ENCODE measurements at regions not wholly inside any gene's neighbourhood (a gene's known extent, or its start where the extent isn't known, plus 50 kb on each side); places are given as distances from the start of the nearest gene placed in this dataset.
A peak's percentile ranks its signal among the peaks of the same experiment; 100 is the strongest.

DNA sequence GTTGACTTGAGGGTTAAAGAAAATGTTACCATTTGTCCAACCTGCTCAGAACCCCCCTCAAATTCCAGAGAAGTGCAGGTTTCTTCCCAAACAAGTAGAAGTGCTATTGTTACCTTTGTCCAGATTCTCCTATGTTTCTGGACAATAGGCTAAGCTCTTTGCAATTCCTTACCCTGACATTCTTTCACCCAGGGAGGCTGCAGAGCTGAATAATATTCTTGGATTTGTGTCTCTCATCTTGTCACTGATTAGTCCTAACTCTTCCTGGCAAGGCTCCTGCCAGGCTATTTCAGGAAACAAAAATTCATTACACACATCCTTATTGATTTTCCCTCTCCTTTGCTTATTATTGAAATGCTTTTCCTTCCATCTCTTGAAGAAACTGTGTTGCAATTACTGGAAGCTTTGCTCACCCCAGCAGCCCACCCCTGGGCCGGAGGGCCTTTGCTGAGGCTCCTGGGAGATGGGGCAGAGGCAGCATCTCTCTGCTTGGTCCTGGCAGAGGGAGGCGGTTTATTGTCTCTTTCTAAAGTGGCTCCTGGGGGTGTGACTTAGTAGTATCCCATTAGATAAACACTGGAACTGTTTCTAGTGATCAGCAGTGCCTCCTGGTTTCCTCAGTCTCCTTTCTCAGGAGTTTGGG is 207.5 kb upstream of the PELI2 start:
- 79 to 81% methylated on average over 2 of the region's 2 CpGs for WGBS, 2 donors
- H3K4me1 ChIP-seq: no peaks in the 10 kb centered on the region

DNA sequence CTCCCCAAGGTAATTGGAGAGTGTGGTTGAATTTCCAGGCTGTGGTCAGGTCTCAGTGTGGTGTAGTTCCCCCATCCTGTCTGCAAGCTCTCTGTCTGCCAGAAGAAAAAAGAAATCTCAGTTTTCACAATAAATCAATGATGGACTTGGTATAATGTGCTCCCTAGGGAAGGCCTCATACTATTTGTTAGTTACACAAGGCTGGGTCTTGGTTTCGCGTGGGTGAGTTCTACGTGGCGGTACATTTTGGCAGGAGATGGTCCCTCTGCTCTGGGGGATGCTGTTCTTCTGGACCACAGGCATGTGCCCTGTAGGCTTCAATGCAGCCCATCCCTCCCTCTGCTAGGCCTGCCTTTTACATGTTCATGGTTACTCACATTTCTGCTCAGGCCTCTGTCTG is 206.4 kb upstream of the PELI2 start:
- no peaks in the 10 kb centered on the region for H3K4me1 ChIP-seq
- WGBS, 2 donors: 71 to 89% methylated on average over 4 of the region's 4 CpGs
- no peak overlapping the region for H3K4me3 ChIP-seq (replicated peaks in 1 of 3)
- H3K27me3 ChIP-seq: no peaks in the 10 kb centered on the region
- intact Hi-C loops (cut with DNase I): no loop called here
- no peaks in the 10 kb centered on the region for H3K36me3 ChIP-seq
- no peak for TF ChIP-seq CTCF (IDR thresholded peaks at IDR 0.05)
- TF ChIP-seq POLR2A (IDR thresholded peaks at IDR 0.05): no peak
- H3K27ac ChIP-seq: no peak overlapping the region
- DNase-seq: no peak
- H3K9me3 ChIP-seq: no peaks in the 10 kb centered on the region

More for the DNA sequence above, 207.5 kb upstream of the PELI2 start:
- intact Hi-C loops (cut with DNase I): no loop called here
- TF ChIP-seq POLR2A (IDR thresholded peaks at IDR 0.05) (no peak), CTCF (IDR thresholded peaks at IDR 0.05) (no peak)
- Histone ChIP-seq H3K36me3 (no peaks in the 10 kb centered on the region), H3K27ac (no peak overlapping the region), H3K9me3 (no peaks in the 10 kb centered on the region), H3K4me3 (replicated peaks in 1 of 3) (no peak overlapping the region), H3K27me3 (no peaks in the 10 kb centered on the region)
- DNase-seq: no peak

GRCh38 chr14:55912344-55912743 is 205.9 kb upstream of the PELI2 start:
- H3K27me3 ChIP-seq: no peaks in the 10 kb centered on the region
- H3K4me3 ChIP-seq (replicated peaks in 1 of 3): no peak overlapping the region
- 91 to 92% methylated on average over 5 of the region's 5 CpGs for WGBS, 2 donors
- H3K4me1 ChIP-seq: no peaks in the 10 kb centered on the region
- no peak overlapping the region for H3K27ac ChIP-seq
- H3K9me3 ChIP-seq: no peaks in the 10 kb centered on the region
- DNase-seq: no peak
- intact Hi-C loops (cut with DNase I): no loop called here
- H3K36me3 ChIP-seq: no peaks in the 10 kb centered on the region
- TF ChIP-seq POLR2A (IDR thresholded peaks at IDR 0.05) (no peak), CTCF (IDR thresholded peaks at IDR 0.05) (no peak)

DNA sequence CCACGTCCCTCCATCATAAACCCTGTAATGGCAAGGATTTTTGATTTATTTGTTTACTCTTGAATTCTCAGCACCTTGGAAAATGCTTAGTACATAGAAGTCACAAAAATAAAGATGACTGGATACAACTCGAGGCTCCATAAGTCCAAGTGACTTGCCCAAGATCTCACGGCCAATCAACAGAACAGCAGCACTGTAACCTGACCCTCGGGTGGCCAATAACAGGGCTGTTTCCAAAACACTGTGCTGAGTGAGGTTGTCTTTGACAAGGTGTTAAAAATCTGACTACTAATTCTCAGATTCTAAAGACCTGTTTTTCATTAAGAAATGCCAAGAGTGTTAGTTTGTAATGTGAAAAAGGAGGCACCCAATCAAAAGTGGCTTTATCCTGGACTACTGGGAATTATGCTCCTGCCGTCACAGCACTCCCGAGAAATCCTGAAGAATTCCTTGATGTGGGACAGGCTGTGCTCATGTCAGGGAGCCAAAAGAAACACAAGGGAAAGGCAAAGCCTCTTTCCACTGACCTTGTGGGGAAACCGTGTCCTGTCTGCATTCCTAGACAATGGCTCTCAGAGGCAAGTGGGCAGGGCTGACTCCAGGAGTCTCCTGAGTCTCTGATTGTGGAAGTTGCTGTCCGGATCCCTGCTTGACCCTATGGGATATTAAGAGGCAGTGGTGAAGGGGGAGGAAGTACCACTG is 204.7 kb upstream of the PELI2 start:
- DNase-seq: peak; percentile 2 to 3
- Histone ChIP-seq H3K4me3 (replicated peaks in 1 of 3) (no peak overlapping the region), H3K27ac (no peak overlapping the region), H3K27me3 (no peaks in the 10 kb centered on the region), H3K4me1 (no peaks in the 10 kb centered on the region), H3K36me3 (no peaks in the 10 kb centered on the region), H3K9me3 (no peaks in the 10 kb centered on the region)
- intact Hi-C loops (cut with DNase I): no loop called here
- TF ChIP-seq POLR2A (IDR thresholded peaks at IDR 0.05) (no peak), CTCF (IDR thresholded peaks at IDR 0.05) (no peak)
- WGBS, 2 donors: 45 to 54% methylated on average over 8 of the region's 8 CpGs

DNA sequence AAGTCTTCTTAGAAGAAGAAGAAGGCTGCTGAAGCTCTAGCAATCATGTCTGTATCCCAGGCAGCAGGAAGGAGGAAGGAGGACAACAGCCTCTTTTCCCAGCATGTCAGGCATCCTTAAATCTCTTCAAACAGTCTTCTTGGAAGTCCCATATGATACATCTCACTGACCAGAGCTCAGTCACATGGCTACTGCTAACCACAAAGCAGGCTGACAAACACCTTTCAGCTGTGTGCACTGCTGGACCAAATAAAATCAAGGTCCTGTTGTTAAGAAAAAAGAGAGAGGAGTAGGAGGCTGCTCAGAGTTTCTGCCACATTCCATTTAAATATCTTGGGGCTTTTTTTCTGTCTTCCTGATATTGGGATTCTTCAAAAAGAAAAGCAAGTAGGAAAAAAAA is 203.4 kb upstream of the PELI2 start:
- H3K4me3 ChIP-seq (replicated peaks in 1 of 3): no peak overlapping the region
- no peak for DNase-seq
- no peaks in the 10 kb centered on the region for H3K4me1 ChIP-seq
- no peak overlapping the region for H3K27ac ChIP-seq
- intact Hi-C loops (cut with DNase I): no loop called here
- no peaks in the 10 kb centered on the region for H3K36me3 ChIP-seq
- H3K9me3 ChIP-seq: no peaks in the 10 kb centered on the region
- TF ChIP-seq CTCF (IDR thresholded peaks at IDR 0.05): no peak
- no peak for TF ChIP-seq POLR2A (IDR thresholded peaks at IDR 0.05)
- H3K27me3 ChIP-seq: no peaks in the 10 kb centered on the region

Data from thyroid gland (tissue), 4 donors.